Peyer's patch (tissue), 4 donors: ENCODE measurements at regions not wholly inside any gene's neighbourhood (a gene's known extent, or its start where the extent isn't known, plus 50 kb on each side); places are given as distances from the start of the nearest gene placed in this dataset.

Source experiments
- DNase-seq, 3 donors: peaks; one replicate each; pipeline ENCODE4 v3.0.0-alpha.2; 2017 to 2019
- H3K27ac ChIP-seq, 4 donors: fragments of 200-600 bp; sonication (generic); one replicate each; pipeline ENCODE4 v1.5.1; 2016 to 2019
- H3K27me3 ChIP-seq, 2 donors: fragments of 200-600 bp; sonication (generic); one replicate each; pipeline ENCODE4 v1.5.1; 2019
- H3K36me3 ChIP-seq, 3 donors: fragments of 200-600 bp; sonication (generic); one replicate each; pipeline ENCODE4 v1.5.1; 2016 to 2019
- H3K4me1 ChIP-seq, 4 donors: fragments of 200-600 bp; sonication (generic); one replicate each; pipeline ENCODE4 v1.5.1; 2016 to 2019
- H3K4me3 ChIP-seq, 4 donors: fragments of 200-600 bp; sonication (generic); 1 replicate in 3 of 4; 2 replicates in 1 of 4; pipeline ENCODE4 v1.5.1; 2016 to 2019; ENCODE audit warnings: mild to moderate bottlenecking in 1 of 4
- H3K9me3 ChIP-seq, 4 donors: fragments of 200-600 bp; sonication (generic); one replicate each; pipeline ENCODE4 v1.5.1; 2016 to 2019; ENCODE audit warnings: mild to moderate bottlenecking in 1 of 4
- CTCF ChIP-seq, 6 experiments: fragments of 450-650 bp in 4 of 6; fragments of 200-600 bp in 2 of 6; sonication (generic) in 1 of 6; IDR thresholded peaks; one replicate each; pipeline ENCODE4 v1.5.1; 2017 to 2019; ENCODE audit warnings: antibody characterized with exemption in 6 of 6, mild to moderate bottlenecking in 3 of 6, moderate library complexity in 1 of 6
- POLR2A ChIP-seq, 2 donors: fragments of 450-650 bp; IDR thresholded peaks; one replicate each; pipeline ENCODE4 v1.5.1; 2017; ENCODE audit warnings: antibody characterized with exemption in 2 of 2, mild to moderate bottlenecking in 2 of 2, moderate library complexity in 2 of 2

GRCh38 chr1:177857285-177857684 is 112.6 kb downstream of the SEC16B start:
- Histone ChIP-seq H3K4me3 (no peak overlapping the region), H3K27ac (no peak overlapping the region), H3K4me1 (peaks cover 0 to 5% (median 0%) of the 10 kb centered on the region in 4 donors), H3K27me3 (no peaks in the 10 kb centered on the region), H3K36me3 (no peaks in the 10 kb centered on the region), H3K9me3 (no peaks in the 10 kb centered on the region)
- TF ChIP-seq CTCF (IDR thresholded peaks at IDR 0.05) (no peak), POLR2A (IDR thresholded peaks at IDR 0.05) (no peak)
- DNase-seq: no peak

- H3K9me3 ChIP-seq: no peaks in the 10 kb centered on the region
- H3K27ac ChIP-seq: no peak overlapping the region
- H3K4me3 ChIP-seq: no peak overlapping the region
- peaks cover 0 to 5% (median 0%) of the 10 kb centered on the region in 4 donors for H3K4me1 ChIP-seq
- H3K36me3 ChIP-seq: no peaks in the 10 kb centered on the region
- DNase-seq: no peak
- TF ChIP-seq POLR2A (IDR thresholded peaks at IDR 0.05) (no peak), CTCF (IDR thresholded peaks at IDR 0.05) (no peak)
- H3K27me3 ChIP-seq: no peaks in the 10 kb centered on the region
Measured at GRCh38 chr1:177854951-177855350, 114.9 kb downstream of the SEC16B start.

GRCh38 chr1:177849579-177850290 is 120.1 kb downstream of the SEC16B start:
- no peaks in the 10 kb centered on the region for H3K36me3 ChIP-seq
- no peaks in the 10 kb centered on the region for H3K4me1 ChIP-seq
- DNase-seq: no peak
- TF ChIP-seq POLR2A (IDR thresholded peaks at IDR 0.05) (no peak), CTCF (IDR thresholded peaks at IDR 0.05) (no peak)
- H3K4me3 ChIP-seq: no peak overlapping the region
- no peaks in the 10 kb centered on the region for H3K9me3 ChIP-seq
- no peaks in the 10 kb centered on the region for H3K27me3 ChIP-seq
- no peak overlapping the region for H3K27ac ChIP-seq

- TF ChIP-seq POLR2A (IDR thresholded peaks at IDR 0.05) (no peak), CTCF (IDR thresholded peaks at IDR 0.05) (no peak)
- H3K9me3 ChIP-seq: no peaks in the 10 kb centered on the region
- no peaks in the 10 kb centered on the region for H3K4me1 ChIP-seq
- no peak overlapping the region for H3K4me3 ChIP-seq
- H3K27me3 ChIP-seq: no peaks in the 10 kb centered on the region
- DNase-seq: no peak
- H3K27ac ChIP-seq: no peak overlapping the region
- H3K36me3 ChIP-seq: no peaks in the 10 kb centered on the region
Measured at GRCh38 chr1:177849130-177849529, 120.7 kb downstream of the SEC16B start.

GRCh38 chr1:177848577-177848976 is 121.3 kb downstream of the SEC16B start:
- no peak for TF ChIP-seq POLR2A (IDR thresholded peaks at IDR 0.05)
- no peak for TF ChIP-seq CTCF (IDR thresholded peaks at IDR 0.05)
- no peak for DNase-seq
- H3K4me1 ChIP-seq: no peaks in the 10 kb centered on the region

More at GRCh38 chr1:177848577-177848976, 121.3 kb downstream of the SEC16B start:
- Histone ChIP-seq H3K9me3 (no peaks in the 10 kb centered on the region), H3K36me3 (no peaks in the 10 kb centered on the region), H3K4me3 (no peak overlapping the region), H3K27ac (no peak overlapping the region), H3K27me3 (no peaks in the 10 kb centered on the region)
